H1 (cell line): ENCODE measurements at regions not wholly inside any gene's neighbourhood (a gene's known extent, or its start where the extent isn't known, plus 50 kb on each side); places are given as distances from the start of the nearest gene placed in this dataset.

Experiments
- ASH2L ChIP-seq: fragments of 200-600, 300-600 bp; sonication (generic); IDR thresholded peaks from one replicate; pipeline ENCODE4 v1.7.1; 2017; ENCODE audit warnings: low read length
- BACH1 ChIP-seq: IDR thresholded peaks from 2 replicates; pipeline ENCODE4 v1.6.1; 2012; ENCODE audit warnings: low read length, improper control_type of control experiment
- CBX5 ChIP-seq: fragments of 300-800, 300-1000 bp; sonication (generic); IDR thresholded peaks from 2 replicates; pipeline ENCODE4 v1.7.1; 2016; ENCODE audit warnings: antibody characterized with exemption, low read length, low read depth
- CTCF ChIP-seq, 3 experiments: IDR thresholded peaks; 1 replicate in 2 of 3; 2 replicates in 1 of 3; pipeline versions ENCODE4 v1.5.1 to v1.6.1; 2011; ENCODE audit warnings: low read length in 3 of 3, mild to moderate bottlenecking in 3 of 3, inconsistent platforms in 2 of 3, low read depth in 1 of 3, moderate library complexity in 1 of 3; ENCODE audit not compliant: insufficient read depth in 1 of 3; ENCODE audit errors: control extremely low read depth in 1 of 3
- EGR1 ChIP-seq: IDR thresholded peaks from 2 replicates; pipeline ENCODE4 v1.6.1; 2011; ENCODE audit warnings: low read depth, low read length, borderline replicate concordance
- FOSL1 ChIP-seq: IDR thresholded peaks from 2 replicates; pipeline ENCODE4 v1.6.1; 2011; ENCODE audit warnings: mild to moderate bottlenecking, low read depth, low read length, moderate library complexity; ENCODE audit not compliant: insufficient read depth
- HDAC2 ChIP-seq, 2 experiments: fragments of 300-600 bp in 1 of 2; sonication (generic) in 1 of 2; IDR thresholded peaks; 2 replicates each; pipeline ENCODE4 v1.6.1; 2011 to 2012; ENCODE audit warnings: low read depth in 2 of 2, low read length in 2 of 2, mild to moderate bottlenecking in 2 of 2, moderate library complexity in 2 of 2, borderline replicate concordance in 1 of 2, inconsistent platforms in 1 of 2
- HDAC6 ChIP-seq: IDR thresholded peaks from one replicate; pipeline ENCODE4 v1.7.1; 2012; ENCODE audit warnings: low read depth, mild to moderate bottlenecking, inconsistent platforms, low read length, moderate library complexity
- KDM1A ChIP-seq: fragments of 200-600, 300-600 bp; sonication (generic); IDR thresholded peaks from 2 replicates; pipeline ENCODE4 v1.7.1; 2016; ENCODE audit warnings: mild to moderate bottlenecking, low read length, borderline replicate concordance
- KDM4A ChIP-seq: IDR thresholded peaks from one replicate; pipeline ENCODE4 v1.7.1; 2012; ENCODE audit warnings: low read depth, mild to moderate bottlenecking, moderate library complexity, low read length, inconsistent platforms; ENCODE audit not compliant: severe bottlenecking
- NRF1 ChIP-seq: IDR thresholded peaks from 2 replicates; pipeline ENCODE4 v1.6.1; 2011; ENCODE audit warnings: mild to moderate bottlenecking, low read depth, low read length, improper control_type of control experiment
- PHF8 ChIP-seq: fragments of 200-600 bp; sonication (generic); conservative IDR thresholded peaks from 2 replicates; pipeline ENCODE4 v1.7.1; 2012; ENCODE audit warnings: low read depth, mild to moderate bottlenecking, inconsistent platforms, low read length, moderate library complexity
- POU5F1 ChIP-seq: IDR thresholded peaks from 2 replicates; pipeline ENCODE4 v1.6.1; 2011; ENCODE audit warnings: low read depth, mild to moderate bottlenecking, low read length, moderate library complexity
- RBBP5 ChIP-seq: IDR thresholded peaks from 2 replicates; pipeline ENCODE4 v1.7.1; 2012; ENCODE audit warnings: low read depth, mild to moderate bottlenecking, inconsistent platforms, low read length, moderate library complexity, borderline replicate concordance
- SAP30 ChIP-seq: fragments of 300-600 bp; sonication (generic); IDR thresholded peaks from 2 replicates; pipeline ENCODE4 v1.7.1; 2012; ENCODE audit warnings: low read length, moderate library complexity, mild to moderate bottlenecking, inconsistent platforms; ENCODE audit not compliant: insufficient read depth, insufficient replicate concordance
- SRF ChIP-seq: IDR thresholded peaks from 2 replicates; pipeline ENCODE4 v1.6.1; 2011; ENCODE audit warnings: mild to moderate bottlenecking, low read depth, low read length, moderate library complexity
- SUZ12 ChIP-seq: fragments of 200-600 bp; sonication (generic); IDR thresholded peaks from 2 replicates; pipeline ENCODE4 v1.6.1; 2012; ENCODE audit warnings: mild to moderate bottlenecking, inconsistent platforms, low read length, moderate library complexity, mixed read lengths
- TAF1 ChIP-seq: IDR thresholded peaks from 2 replicates; pipeline ENCODE4 v1.6.1; 2011; ENCODE audit warnings: mild to moderate bottlenecking, low read depth, low read length
- TAF7 ChIP-seq: optimal IDR thresholded peaks from 2 replicates; pipeline ENCODE3; 2011; ENCODE audit warnings: low read depth, mild to moderate bottlenecking, inconsistent platforms, low read length, moderate library complexity, borderline replicate concordance
- TBP ChIP-seq: IDR thresholded peaks from 2 replicates; pipeline ENCODE4 v1.6.1; 2011; ENCODE audit warnings: low read depth, low read length, improper control_type of control experiment

- TF ChIP-seq SAP30 (peak; percentile 43), TBP (no peak), SUZ12 (no peak), TAF1 (peak; percentile 55), HDAC6 (no peak), TAF7 (no peak), HDAC2 (IDR thresholded peaks at IDR 0.05; ENCODE audit: borderline replicate concordance in 1 of 2, low read depth in 2 of 2, low read length in 2 of 2) (no peak), CTCF (IDR thresholded peaks at IDR 0.05; ENCODE audit: control extremely low read depth in 1 of 3, insufficient read depth in 1 of 3, low read depth in 1 of 3, low read length in 3 of 3) (no peak), PHF8 (no peak), CBX5 (no peak), POU5F1 (no peak), RBBP5 (peak; percentile 96), ASH2L (no peak), FOSL1 (no peak), NRF1 (no peak), KDM4A (peak; percentile 70), BACH1 (no peak), EGR1 (no peak), SRF (no peak), KDM1A (no peak)
Measured at GRCh38 chr6:28709478-28710349, 184.0 kb downstream of the GPX5 start (continued).
